ENCODE measurements at regions not wholly inside any gene's neighbourhood (a gene's known extent, or its start where the extent isn't known, plus 50 kb on each side); places are given as distances from the start of the nearest gene placed in this dataset.

DNA sequence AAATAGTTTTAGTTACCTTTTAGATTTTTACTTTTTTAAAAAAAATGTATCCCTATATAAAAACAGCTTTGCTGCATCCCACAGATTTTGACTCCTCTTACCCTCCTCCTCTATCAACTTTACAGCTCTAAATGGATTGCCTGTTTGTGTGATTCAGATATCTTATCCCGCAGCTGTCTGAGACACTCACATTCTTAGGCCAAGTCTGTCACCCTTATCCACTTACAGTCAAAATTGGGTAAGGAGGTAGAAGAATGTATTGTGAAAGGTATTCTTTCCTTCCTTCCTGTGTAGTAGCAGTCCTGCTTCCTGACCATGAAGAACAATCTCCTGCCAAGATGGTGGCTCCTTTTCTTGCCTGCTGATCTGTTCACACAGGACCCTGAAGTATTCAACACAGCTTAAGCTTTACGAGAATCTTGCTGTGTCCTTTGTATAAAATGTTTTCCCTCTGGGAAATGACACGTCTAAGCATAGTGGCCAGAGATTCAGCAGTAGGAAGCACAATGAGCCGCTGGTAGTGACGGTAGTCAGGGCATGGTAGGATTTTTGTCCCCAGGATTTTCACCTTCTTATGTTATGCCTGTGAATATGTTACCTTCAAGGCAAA is 67.7 kb upstream of the ST8SIA4 start:
- H3K27ac ChIP-seq, result no peak overlapping the region
- WGBS, 4 donors, result 75 to 82% (median 80%) methylated on average over 5 of the region's 5 CpGs
- H3K4me3 ChIP-seq, result no peak overlapping the region
- H3K36me3 ChIP-seq (replicated peaks in 1 of 2), result no peaks in the 10 kb centered on the region
- TF ChIP-seq POLR2A (IDR thresholded peaks at IDR 0.05), result no peak
- no peaks in the 10 kb centered on the region for H3K9me3 ChIP-seq (replicated peaks in 1 of 3)
- H3K27me3 ChIP-seq, result no peaks in the 10 kb centered on the region
- no peaks in the 10 kb centered on the region for H3K4me1 ChIP-seq (replicated peaks in 1 of 2)
- no peak for DNase-seq
- intact Hi-C loops (cut with DNase I), result no loop called here

DNA sequence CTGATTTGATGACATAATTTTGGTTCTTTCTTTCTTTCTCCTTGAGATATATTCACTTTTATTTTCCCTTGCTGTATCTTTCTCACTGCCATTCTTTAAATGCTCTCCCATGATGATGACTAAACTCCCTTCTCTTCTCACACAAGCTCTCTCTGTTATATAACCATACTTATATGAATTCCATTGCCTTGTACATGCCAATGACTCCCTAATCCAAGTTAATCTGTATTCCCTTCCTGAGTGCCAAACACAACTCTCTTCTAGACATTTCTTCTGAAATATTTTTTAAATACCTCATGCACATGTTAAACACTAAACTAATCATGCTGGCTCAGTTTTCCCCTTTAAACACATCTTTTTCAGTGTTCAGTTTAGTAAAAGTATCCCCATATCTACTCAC is 62.2 kb upstream of the ST8SIA4 start:
- Histone ChIP-seq H3K36me3 (replicated peaks in 1 of 2) (no peaks in the 10 kb centered on the region), H3K4me1 (replicated peaks in 1 of 2) (no peaks in the 10 kb centered on the region), H3K27ac (no peak overlapping the region), H3K9me3 (replicated peaks in 1 of 3) (no peaks in the 10 kb centered on the region), H3K4me3 (no peak overlapping the region), H3K27me3 (no peaks in the 10 kb centered on the region)
- TF ChIP-seq POLR2A (IDR thresholded peaks at IDR 0.05), result no peak
- TF ChIP-seq, protein P1, sequence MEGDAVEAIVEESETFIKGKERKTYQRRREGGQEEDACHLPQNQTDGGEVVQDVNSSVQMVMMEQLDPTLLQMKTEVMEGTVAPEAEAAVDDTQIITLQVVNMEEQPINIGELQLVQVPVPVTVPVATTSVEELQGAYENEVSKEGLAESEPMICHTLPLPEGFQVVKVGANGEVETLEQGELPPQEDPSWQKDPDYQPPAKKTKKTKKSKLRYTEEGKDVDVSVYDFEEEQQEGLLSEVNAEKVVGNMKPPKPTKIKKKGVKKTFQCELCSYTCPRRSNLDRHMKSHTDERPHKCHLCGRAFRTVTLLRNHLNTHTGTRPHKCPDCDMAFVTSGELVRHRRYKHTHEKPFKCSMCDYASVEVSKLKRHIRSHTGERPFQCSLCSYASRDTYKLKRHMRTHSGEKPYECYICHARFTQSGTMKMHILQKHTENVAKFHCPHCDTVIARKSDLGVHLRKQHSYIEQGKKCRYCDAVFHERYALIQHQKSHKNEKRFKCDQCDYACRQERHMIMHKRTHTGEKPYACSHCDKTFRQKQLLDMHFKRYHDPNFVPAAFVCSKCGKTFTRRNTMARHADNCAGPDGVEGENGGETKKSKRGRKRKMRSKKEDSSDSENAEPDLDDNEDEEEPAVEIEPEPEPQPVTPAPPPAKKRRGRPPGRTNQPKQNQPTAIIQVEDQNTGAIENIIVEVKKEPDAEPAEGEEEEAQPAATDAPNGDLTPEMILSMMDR (IDR thresholded peaks at IDR 0.05), result no peak
- intact Hi-C loops (cut with DNase I), result no loop called here
- DNase-seq, result no peak

Small RNAs in the stretch of these regions (small RNA-seq; reads per million reads assigned to genes)
- gene RN7SL802P, result 0 reads per million in 2 donors
- 0 reads per million in 2 donors for gene RNA5SP188

Data from adrenal gland (tissue), 9 donors.